ENCODE measurements at regions not wholly inside any gene's neighbourhood (a gene's known extent, or its start where the extent isn't known, plus 50 kb on each side); places are given as distances from the start of the nearest gene placed in this dataset.

GRCh38 chr13:40193286-40194223 lies 472.9 kb downstream of the FOXO1 start:
- intact Hi-C loops (cut with DNase I) = no loop called here
- DNase-seq (no peak), ATAC-seq (peak in 1 of 4 donors; percentile 26)
- no peaks in the 10 kb centered on the region for H3K27me3 ChIP-seq
- WGBS (ENCODE audit: insufficient coverage, low coverage, low lambda C conversion rate, missing lambda C conversion rate) = 78% methylated on average over 15 of the region's 18 CpGs
- H3K9me3 ChIP-seq = no peaks in the 10 kb centered on the region
- H3K4me3 ChIP-seq = no peak overlapping the region
- H3K36me3 ChIP-seq = no peaks in the 10 kb centered on the region
- H3K27ac ChIP-seq = peak overlapping the region in 1 of 3 donors; percentile 20
- TF ChIP-seq POLR2A (IDR thresholded peaks at IDR 0.05) (no peak), CTCF (IDR thresholded peaks at IDR 0.05) (no peak)
- no peaks in the 10 kb centered on the region for H3K4me1 ChIP-seq

GRCh38 chr13:40194224-40194806 lies 472.1 kb downstream of the FOXO1 start:
- no peak overlapping the region for H3K27ac ChIP-seq
- H3K4me3 ChIP-seq = no peak overlapping the region
- no peak for TF ChIP-seq CTCF (IDR thresholded peaks at IDR 0.05)
- TF ChIP-seq POLR2A (IDR thresholded peaks at IDR 0.05) = no peak
- no peaks in the 10 kb centered on the region for H3K27me3 ChIP-seq
- WGBS (ENCODE audit: insufficient coverage, low coverage, low lambda C conversion rate, missing lambda C conversion rate) = 65% methylated on average over 9 of the region's 9 CpGs
- no peak for DNase-seq
- peak; percentile 49 to 78 (median 67) for ATAC-seq
- no peaks in the 10 kb centered on the region for H3K9me3 ChIP-seq
- no peaks in the 10 kb centered on the region for H3K36me3 ChIP-seq
- intact Hi-C loops (cut with DNase I) = no loop called here
- no peaks in the 10 kb centered on the region for H3K4me1 ChIP-seq

- H3K4me3 ChIP-seq = no peak overlapping the region
- no peaks in the 10 kb centered on the region for H3K36me3 ChIP-seq
- no peaks in the 10 kb centered on the region for H3K9me3 ChIP-seq
- no peaks in the 10 kb centered on the region for H3K4me1 ChIP-seq
- intact Hi-C loops (cut with DNase I) = no loop called here
- DNase-seq = no peak
- no peak for TF ChIP-seq POLR2A (IDR thresholded peaks at IDR 0.05)
- no peak for TF ChIP-seq CTCF (IDR thresholded peaks at IDR 0.05)
- no peak for ATAC-seq
- H3K27ac ChIP-seq = no peak overlapping the region
- no peaks in the 10 kb centered on the region for H3K27me3 ChIP-seq
- WGBS (ENCODE audit: insufficient coverage, low coverage, low lambda C conversion rate, missing lambda C conversion rate) = 90% methylated on average over 7 of the region's 8 CpGs
Observed at GRCh38 chr13:40197049-40197448, 469.4 kb downstream of the FOXO1 start.

- Histone ChIP-seq H3K27ac (no peak overlapping the region), H3K36me3 (no peaks in the 10 kb centered on the region), H3K27me3 (no peaks in the 10 kb centered on the region), H3K4me1 (no peaks in the 10 kb centered on the region), H3K4me3 (no peak overlapping the region), H3K9me3 (no peaks in the 10 kb centered on the region)
- no peak for DNase-seq
- intact Hi-C loops (cut with DNase I) = no loop called here
- no peak for TF ChIP-seq POLR2A (IDR thresholded peaks at IDR 0.05)
- 69% methylated on average over 4 of the region's 4 CpGs for WGBS (ENCODE audit: insufficient coverage, low coverage, low lambda C conversion rate, missing lambda C conversion rate)
- peak in 1 of 4 donors; percentile 7 for ATAC-seq
Observed at GRCh38 chr13:40197936-40198595, 468.4 kb downstream of the FOXO1 start.

Data from right lobe of liver (tissue), 6 donors.